ENCODE measurements at regions not wholly inside any gene's neighbourhood (a gene's known extent, or its start where the extent isn't known, plus 50 kb on each side); places are given as distances from the start of the nearest gene placed in this dataset.

GRCh38 chr2:173649527-173650219 is 295.0 kb downstream of the CDCA7 start:
- DNase-seq, result no peak

GRCh38 chr2:173651891-173652290 is 297.2 kb downstream of the CDCA7 start:
- DNase-seq, result no peak

- DNase-seq, result no peak
Measured at GRCh38 chr2:173652311-173652710, 297.6 kb downstream of the CDCA7 start.

GRCh38 chr2:173652767-173653431 is 298.2 kb downstream of the CDCA7 start:
- no peak for DNase-seq

DNA sequence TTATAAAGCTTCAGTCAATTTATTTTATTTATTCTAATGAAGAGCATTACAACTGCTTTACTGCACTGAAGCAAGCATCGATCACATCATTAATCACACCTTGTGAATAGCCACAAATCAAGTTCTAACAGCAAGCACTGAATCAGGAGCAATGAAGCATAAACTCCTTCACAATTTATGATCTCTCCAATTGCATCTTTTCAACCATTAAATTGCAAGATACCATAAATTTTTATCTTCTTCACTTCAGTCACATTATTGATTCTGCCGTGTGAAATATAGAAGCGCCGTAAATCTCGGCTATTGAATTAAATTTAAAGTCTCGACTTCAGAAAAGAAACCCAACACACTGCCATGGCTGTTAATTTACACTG is 298.7 kb downstream of the CDCA7 start:
- DNase-seq, result no peak

GRCh38 chr2:173654161-173654895 is 299.7 kb downstream of the CDCA7 start:
- no peak for DNase-seq

DNA sequence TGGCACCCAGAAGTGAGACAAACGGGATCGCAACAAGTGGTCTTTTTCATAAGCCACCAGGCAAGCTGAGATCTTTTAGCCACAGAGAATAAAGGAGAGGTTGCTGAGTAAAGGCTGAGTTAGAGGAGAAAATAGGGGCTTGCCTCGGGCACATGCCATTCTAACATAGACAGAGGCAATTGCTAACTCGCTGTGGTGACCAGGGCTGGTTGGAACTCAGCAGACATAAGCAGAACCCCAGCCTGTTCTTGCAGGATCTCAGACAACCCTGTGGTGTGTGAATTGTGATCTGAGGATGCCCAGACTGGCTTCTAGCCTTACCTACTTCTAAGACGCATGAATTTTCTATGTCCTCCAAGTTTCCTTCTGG is 300.2 kb downstream of the CDCA7 start:
- DNase-seq, result no peak

GRCh38 chr2:173656086-173656485 is 301.4 kb downstream of the CDCA7 start:
- DNase-seq, result no peak

DNA sequence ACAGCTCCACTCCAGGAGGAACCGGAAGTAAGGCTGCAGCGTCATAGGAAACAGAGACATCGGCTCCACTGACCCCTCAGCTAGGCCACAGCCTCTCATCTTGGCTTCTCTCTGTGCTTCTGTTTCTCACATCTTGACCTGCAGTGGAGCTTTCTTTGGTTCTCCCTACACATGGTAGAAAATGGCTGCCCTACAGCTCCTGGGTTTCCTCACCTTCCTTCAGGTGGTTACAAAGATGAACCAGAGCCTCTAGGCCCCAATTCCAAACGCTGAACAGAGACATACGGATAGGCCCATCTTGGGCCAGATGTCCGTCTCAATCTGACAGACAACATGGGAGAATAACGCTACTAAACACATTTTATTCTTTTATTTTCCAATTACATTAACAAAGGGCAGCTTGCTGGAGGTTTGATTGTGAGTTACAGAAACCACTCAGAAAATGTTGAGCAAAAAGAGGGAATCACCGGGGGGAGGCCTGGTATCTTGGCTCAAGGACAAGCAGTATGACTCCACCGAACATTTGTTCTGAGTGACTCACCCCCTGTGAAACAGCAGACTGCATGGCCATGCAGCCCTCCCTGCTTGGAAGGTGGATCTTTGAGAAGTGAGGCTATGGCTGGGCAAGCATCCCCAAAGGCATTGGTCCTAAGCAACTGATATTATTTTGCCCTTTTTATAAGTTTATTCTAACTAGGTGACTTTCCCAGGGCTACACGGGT is 303.5 kb downstream of the CDCA7 start:
- no peak for DNase-seq

DNA sequence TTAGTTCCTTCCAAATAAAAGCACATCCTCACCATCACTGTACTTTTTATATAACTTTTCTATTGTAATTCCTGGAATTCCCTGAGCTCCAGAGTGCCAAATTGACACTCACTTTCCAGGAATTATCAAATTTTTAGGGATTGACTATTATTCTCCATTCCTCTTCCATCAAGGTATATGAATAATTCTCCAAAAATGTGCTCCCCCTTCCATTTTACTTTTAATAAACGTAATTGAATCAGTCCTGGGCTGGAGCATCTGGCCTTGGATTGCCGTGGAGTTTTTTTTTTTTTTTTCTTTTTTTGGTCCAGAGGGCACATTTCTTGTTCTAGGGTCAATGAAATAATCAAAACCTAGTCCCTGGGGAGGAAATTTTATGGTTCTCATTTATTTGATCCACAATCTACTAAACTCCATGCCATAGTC is 304.3 kb downstream of the CDCA7 start:
- DNase-seq, result no peak

- no peak for DNase-seq
Measured at GRCh38 chr2:173659509-173659908, 304.8 kb downstream of the CDCA7 start.

- no peak for DNase-seq
Measured at GRCh38 chr2:173661586-173661985, 303.6 kb downstream of the SP3 start.

- DNase-seq, result no peak
Measured at GRCh38 chr2:173663353-173663752, 301.8 kb downstream of the SP3 start.

DNA sequence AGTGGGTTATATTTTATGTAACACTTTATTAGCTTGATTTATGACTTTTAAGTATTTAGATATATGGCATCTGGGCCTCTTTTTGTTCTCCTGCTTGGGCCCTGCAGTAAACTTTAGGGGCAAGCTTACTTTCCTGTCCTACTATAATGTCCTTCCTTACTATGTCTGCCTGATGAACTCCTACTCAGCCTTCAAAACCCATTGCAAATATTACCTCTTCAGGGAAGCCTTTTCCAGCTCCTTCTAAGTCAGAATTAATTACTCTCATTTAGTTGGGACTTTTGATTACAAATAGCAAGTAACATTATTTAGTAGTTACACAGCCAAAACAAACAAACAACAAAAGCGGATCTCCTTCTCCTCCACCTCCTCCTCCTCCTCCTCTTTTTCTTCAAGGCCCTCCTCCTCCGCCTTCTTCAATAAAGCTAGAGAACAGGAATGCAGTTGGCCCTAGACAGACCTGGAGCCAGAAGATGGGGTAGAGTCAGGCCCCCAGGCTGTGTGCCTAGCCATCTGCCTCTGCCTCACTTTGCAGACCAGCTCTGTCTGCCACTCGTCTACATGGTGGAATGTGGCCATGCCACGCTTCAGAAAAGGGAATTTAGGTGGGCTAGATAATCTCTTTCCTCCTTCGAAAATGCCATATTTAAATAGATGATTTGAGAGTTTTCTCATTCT is 301.2 kb downstream of the SP3 start:
- no peak for DNase-seq

GRCh38 chr2:173664513-173664910 is 300.7 kb downstream of the SP3 start:
- DNase-seq, result no peak

DNA sequence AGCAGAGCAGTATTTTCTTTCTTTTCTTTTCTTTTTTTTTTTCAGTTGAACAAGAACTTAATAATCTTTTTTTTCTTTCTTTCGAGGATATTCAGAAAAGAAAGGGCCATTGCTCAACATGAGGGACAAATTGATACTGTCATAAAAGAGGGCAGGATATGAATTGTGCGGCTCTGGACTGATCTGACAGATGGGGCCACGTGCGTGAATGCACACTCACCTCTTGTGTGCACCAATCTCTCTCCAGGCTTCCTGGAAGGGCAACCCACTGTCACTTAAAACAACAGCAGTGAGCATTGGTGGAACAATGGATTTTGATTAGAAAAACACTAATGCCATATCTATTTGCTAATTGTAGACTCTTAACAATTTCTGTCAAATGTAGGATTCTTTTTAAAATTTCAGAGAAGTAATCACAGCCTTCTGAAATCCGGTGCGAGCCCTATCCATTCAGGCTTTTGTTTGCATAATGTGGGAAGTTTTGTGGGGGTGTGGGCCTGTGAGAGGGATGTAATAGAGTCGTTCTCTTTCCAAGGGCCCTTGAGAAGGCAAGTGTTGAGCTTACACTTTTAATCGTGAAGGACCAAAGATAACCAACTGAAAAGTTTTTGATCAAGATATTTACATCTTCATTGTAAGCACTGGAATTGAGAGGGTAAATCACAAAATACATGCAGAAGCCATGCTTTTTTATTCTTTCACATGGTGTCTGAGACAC is 298.8 kb downstream of the SP3 start:
- no peak for DNase-seq

DNA sequence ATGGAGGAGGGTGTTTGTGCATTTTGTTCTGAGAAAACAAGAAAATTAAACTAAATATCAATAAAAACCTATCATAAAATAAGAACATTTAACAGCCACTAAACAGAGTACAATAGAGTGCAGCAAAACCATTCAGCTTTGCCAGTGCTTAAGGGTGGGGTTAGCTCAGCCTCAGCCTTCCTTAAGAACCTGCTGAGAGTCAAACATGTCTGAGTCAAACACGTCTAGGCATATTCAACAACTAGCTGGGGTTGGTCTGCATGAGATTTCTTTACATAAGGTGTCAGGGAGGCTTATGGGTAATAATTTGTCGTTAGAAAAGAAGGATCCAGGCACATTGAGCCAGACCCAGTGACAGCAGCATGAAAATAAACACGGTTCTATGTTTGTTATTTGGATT is 298.2 kb downstream of the SP3 start:
- no peak for DNase-seq

- no peak for DNase-seq
Measured at GRCh38 chr2:173667415-173667814, 297.8 kb downstream of the SP3 start.

DNA sequence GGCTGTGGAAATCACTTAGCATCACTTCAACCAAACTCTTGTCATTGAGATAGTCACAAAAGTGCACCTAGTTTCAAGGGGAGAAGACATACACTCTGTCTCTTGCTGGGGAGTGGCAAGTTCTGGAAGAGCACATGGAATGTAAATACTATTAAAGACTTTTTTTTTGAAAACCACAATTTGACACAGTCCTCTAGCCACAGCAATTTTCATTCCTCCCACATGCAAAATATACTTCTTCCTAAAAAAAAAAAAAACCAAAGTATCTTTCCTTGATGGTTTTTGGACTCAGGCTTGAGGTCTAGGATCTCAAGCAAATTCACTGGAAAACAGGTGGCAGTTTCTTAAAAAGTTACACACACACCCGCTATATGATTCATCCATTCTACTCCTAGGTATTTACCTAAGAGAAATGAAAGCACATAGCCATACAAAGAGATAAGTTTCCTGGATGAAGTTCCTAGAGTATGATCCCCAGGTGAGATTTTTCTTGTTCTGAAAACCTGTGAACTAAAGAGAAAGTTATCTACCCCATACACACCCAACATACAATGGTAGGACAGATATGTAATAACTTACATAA is 295.8 kb downstream of the SP3 start:
- no peak for DNase-seq

GRCh38 chr2:173669888-173670287 is 295.3 kb downstream of the SP3 start:
- DNase-seq, result no peak

DNA sequence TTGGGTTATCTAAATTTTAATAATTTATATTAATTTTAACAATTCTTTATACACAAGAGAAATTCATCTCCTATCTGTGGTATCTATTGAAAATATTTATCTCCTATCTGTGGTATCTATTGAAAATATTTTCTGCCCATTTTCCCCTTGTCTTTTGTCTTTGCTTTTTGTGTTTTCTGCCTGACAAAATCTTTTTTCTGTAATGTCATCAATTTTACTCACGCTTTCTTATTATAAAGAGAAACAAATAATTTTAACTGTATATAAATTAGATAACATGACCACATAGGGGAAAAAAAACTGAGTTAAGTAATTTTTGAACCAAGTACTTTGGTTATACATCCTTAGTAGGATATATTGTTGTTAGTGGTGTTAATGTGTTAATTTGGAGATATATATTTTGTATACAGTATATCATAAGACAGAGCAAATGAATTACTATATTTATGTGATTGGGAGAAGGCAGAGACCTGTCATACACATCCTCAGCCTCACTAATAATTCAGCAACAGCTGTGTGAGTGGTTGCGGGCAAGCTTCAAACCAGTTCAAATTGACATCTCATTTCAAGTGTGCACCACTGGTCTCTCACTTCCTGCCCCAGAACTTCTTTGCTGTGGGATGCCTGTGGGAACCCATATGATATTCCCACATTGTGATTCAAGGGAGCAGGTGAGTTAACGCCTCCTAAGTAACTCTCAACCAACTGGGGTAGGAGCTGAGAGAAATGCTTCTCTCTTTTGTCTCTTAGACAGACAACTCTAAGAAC is 292.4 kb downstream of the SP3 start:
- DNase-seq, result no peak
